Muscle layer of duodenum (tissue), 2 donors: ENCODE measurements at regions not wholly inside any gene's neighbourhood (a gene's known extent, or its start where the extent isn't known, plus 50 kb on each side); places are given as distances from the start of the nearest gene placed in this dataset.

ENCODE experiments used
- H3K27ac ChIP-seq: one replicate; pipeline ENCODE4 v1.7.0; 2013; ENCODE audit warnings: mild to moderate bottlenecking, low read length
- H3K27me3 ChIP-seq: one replicate; pipeline ENCODE4 v1.7.0; 2013; ENCODE audit warnings: low read depth, mild to moderate bottlenecking, control low read depth, low read length
- H3K36me3 ChIP-seq, 2 donors: one replicate each; pipeline ENCODE4 v1.7.0; 2013; ENCODE audit warnings: low read length in 2 of 2, control low read depth in 1 of 2, mild to moderate bottlenecking in 1 of 2; ENCODE audit not compliant: insufficient read depth in 2 of 2, control insufficient read depth in 1 of 2
- H3K4me1 ChIP-seq, 2 donors: one replicate each; pipeline ENCODE4 v1.7.0; 2013; ENCODE audit warnings: low read length in 2 of 2, mild to moderate bottlenecking in 2 of 2, control low read depth in 1 of 2, moderate library complexity in 1 of 2; ENCODE audit not compliant: insufficient read depth in 2 of 2, control insufficient read depth in 1 of 2
- H3K4me3 ChIP-seq, 2 donors: one replicate each; pipeline ENCODE4 v1.7.0; 2013; ENCODE audit warnings: low read length in 2 of 2, low read depth in 1 of 2, mild to moderate bottlenecking in 1 of 2
- H3K9me3 ChIP-seq, 2 donors: one replicate each; pipeline ENCODE4 v1.7.0; 2013; ENCODE audit warnings: low read length in 2 of 2, control low read depth in 1 of 2, mild to moderate bottlenecking in 1 of 2; ENCODE audit not compliant: control insufficient read depth in 1 of 2
- donor health status: healthy.

- H3K36me3 ChIP-seq, result no peaks in the 10 kb centered on the region
- H3K4me3 ChIP-seq, result no peak overlapping the region
- no peaks in the 10 kb centered on the region for H3K4me1 ChIP-seq
- H3K9me3 ChIP-seq, result no peaks in the 10 kb centered on the region
- no peak overlapping the region for H3K27ac ChIP-seq
- no peaks in the 10 kb centered on the region for H3K27me3 ChIP-seq
Observed at GRCh38 chr9:7542126-7542525, 257.5 kb downstream of the DMAC1 start.

- Histone ChIP-seq H3K27me3 (no peaks in the 10 kb centered on the region), H3K9me3 (no peaks in the 10 kb centered on the region)
Observed at GRCh38 chr9:7536310-7536939, 263.2 kb downstream of the DMAC1 start.

GRCh38 chr9:7534211-7534935, 265.2 kb downstream of the DMAC1 start:
- Histone ChIP-seq H3K36me3 (no peaks in the 10 kb centered on the region), H3K4me3 (no peak overlapping the region), H3K4me1 (no peaks in the 10 kb centered on the region), H3K27me3 (no peaks in the 10 kb centered on the region), H3K9me3 (no peaks in the 10 kb centered on the region), H3K27ac (no peak overlapping the region)

More at GRCh38 chr9:7536310-7536939, 263.2 kb downstream of the DMAC1 start:
- H3K36me3 ChIP-seq, result no peaks in the 10 kb centered on the region
- H3K27ac ChIP-seq, result no peak overlapping the region
- H3K4me3 ChIP-seq, result no peak overlapping the region
- H3K4me1 ChIP-seq, result no peaks in the 10 kb centered on the region

GRCh38 chr9:7533376-7534090, 266.0 kb downstream of the DMAC1 start:
- H3K27ac ChIP-seq, result no peak overlapping the region
- no peaks in the 10 kb centered on the region for H3K36me3 ChIP-seq
- H3K9me3 ChIP-seq, result no peaks in the 10 kb centered on the region

GRCh38 chr9:7523426-7524043, 276.0 kb downstream of the DMAC1 start:
- Histone ChIP-seq H3K9me3 (no peaks in the 10 kb centered on the region), H3K36me3 (no peaks in the 10 kb centered on the region), H3K4me1 (no peaks in the 10 kb centered on the region), H3K27ac (no peak overlapping the region), H3K4me3 (no peak overlapping the region), H3K27me3 (no peaks in the 10 kb centered on the region)

More at GRCh38 chr9:7533376-7534090, 266.0 kb downstream of the DMAC1 start:
- H3K4me3 ChIP-seq, result no peak overlapping the region
- no peaks in the 10 kb centered on the region for H3K27me3 ChIP-seq
- no peaks in the 10 kb centered on the region for H3K4me1 ChIP-seq

- Histone ChIP-seq H3K4me1 (no peaks in the 10 kb centered on the region), H3K36me3 (no peaks in the 10 kb centered on the region), H3K27me3 (no peaks in the 10 kb centered on the region), H3K9me3 (no peaks in the 10 kb centered on the region), H3K4me3 (no peak overlapping the region), H3K27ac (no peak overlapping the region)
Observed at GRCh38 chr9:7520396-7520795, 279.2 kb downstream of the DMAC1 start.

GRCh38 chr9:7516376-7516775, 283.2 kb downstream of the DMAC1 start:
- no peaks in the 10 kb centered on the region for H3K36me3 ChIP-seq
- H3K9me3 ChIP-seq, result no peaks in the 10 kb centered on the region
- H3K27me3 ChIP-seq, result no peaks in the 10 kb centered on the region
- H3K4me3 ChIP-seq, result no peak overlapping the region
- no peak overlapping the region for H3K27ac ChIP-seq
- H3K4me1 ChIP-seq, result no peaks in the 10 kb centered on the region

- no peaks in the 10 kb centered on the region for H3K36me3 ChIP-seq
- no peak overlapping the region for H3K4me3 ChIP-seq
- H3K9me3 ChIP-seq, result no peaks in the 10 kb centered on the region
- no peaks in the 10 kb centered on the region for H3K27me3 ChIP-seq
- H3K4me1 ChIP-seq, result no peaks in the 10 kb centered on the region
- H3K27ac ChIP-seq, result no peak overlapping the region
Observed at GRCh38 chr9:7510199-7510598, 289.4 kb downstream of the DMAC1 start.

GRCh38 chr9:7509576-7510145, 289.9 kb downstream of the DMAC1 start:
- Histone ChIP-seq H3K4me1 (no peaks in the 10 kb centered on the region), H3K9me3 (no peaks in the 10 kb centered on the region), H3K36me3 (no peaks in the 10 kb centered on the region), H3K27ac (no peak overlapping the region), H3K27me3 (no peaks in the 10 kb centered on the region), H3K4me3 (no peak overlapping the region)

- no peak overlapping the region for H3K27ac ChIP-seq
- no peaks in the 10 kb centered on the region for H3K9me3 ChIP-seq
- no peaks in the 10 kb centered on the region for H3K4me1 ChIP-seq
- H3K4me3 ChIP-seq, result no peak overlapping the region
- no peaks in the 10 kb centered on the region for H3K36me3 ChIP-seq
- no peaks in the 10 kb centered on the region for H3K27me3 ChIP-seq
Observed at GRCh38 chr9:7508516-7508915, 291.1 kb downstream of the DMAC1 start.
